HG03066 (cell line): ENCODE measurements at regions not wholly inside any gene's neighbourhood (a gene's known extent, or its start where the extent isn't known, plus 50 kb on each side); places are given as distances from the start of the nearest gene placed in this dataset.
A peak's percentile ranks its signal among the peaks of the same experiment; 100 is the strongest.
"Not testable (repeated sequence)": the region's sequence is repeated elsewhere in the genome, so short reads cannot be mapped to it uniquely, and the experiment has no call there.

Source experiments
- ATAC-seq: cut with Tn5 transposase; IDR thresholded peaks from one replicate; pipeline ENCODE4 v1.9.1; 2021; ENCODE audit warnings: low read depth; ENCODE audit not compliant: unreplicated experiment

DNA sequence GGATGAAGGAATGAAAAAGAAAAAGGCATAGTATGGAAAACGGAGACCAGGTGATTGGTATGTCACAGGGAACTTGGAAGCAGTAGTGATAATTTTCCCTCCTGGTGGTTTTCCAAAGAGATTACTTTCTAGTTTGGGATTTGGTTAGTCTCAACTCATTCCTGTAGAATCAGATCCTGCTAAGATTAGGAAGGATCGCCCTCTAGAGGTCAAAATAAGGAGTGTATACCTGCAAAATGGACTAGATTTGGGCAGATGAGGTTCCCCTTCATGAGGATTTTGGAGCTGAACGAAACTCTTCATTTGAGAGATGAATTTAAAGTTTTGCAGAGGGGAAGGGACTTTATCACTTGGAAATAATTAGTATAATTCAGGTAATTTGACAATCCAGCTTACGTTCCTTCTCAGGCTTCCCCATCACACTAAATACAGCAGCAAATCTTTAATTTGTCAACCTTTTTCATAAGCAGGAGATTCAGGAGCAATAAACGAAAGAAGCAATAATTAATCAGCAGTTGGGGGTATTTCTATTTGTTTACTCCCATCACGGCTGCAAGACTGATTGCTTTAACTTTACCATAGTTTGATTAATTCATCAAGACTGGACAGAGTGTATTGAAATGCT, 65.2 kb downstream of the CCDC195 start:
- ATAC-seq: no peak

- ATAC-seq: not testable (repeated sequence)
These were observed 62.5 kb upstream of the CUL3 start for GRCh38 chr2:224647684-224648083.

GRCh38 chr2:224646242-224646846, 61.2 kb upstream of the CUL3 start:
- peak; percentile 65 for ATAC-seq

GRCh38 chr2:224645722-224646121, 60.6 kb upstream of the CUL3 start:
- ATAC-seq: no peak

- no peak for ATAC-seq
These were observed 55.5 kb upstream of the CUL3 start for GRCh38 chr2:224640679-224641078.

- peak; percentile 90 for ATAC-seq
These were observed 53.2 kb upstream of the CUL3 start for GRCh38 chr2:224638301-224638823.
